ENCODE measurements at regions not wholly inside any gene's neighbourhood (a gene's known extent, or its start where the extent isn't known, plus 50 kb on each side); places are given as distances from the start of the nearest gene placed in this dataset.

DNA sequence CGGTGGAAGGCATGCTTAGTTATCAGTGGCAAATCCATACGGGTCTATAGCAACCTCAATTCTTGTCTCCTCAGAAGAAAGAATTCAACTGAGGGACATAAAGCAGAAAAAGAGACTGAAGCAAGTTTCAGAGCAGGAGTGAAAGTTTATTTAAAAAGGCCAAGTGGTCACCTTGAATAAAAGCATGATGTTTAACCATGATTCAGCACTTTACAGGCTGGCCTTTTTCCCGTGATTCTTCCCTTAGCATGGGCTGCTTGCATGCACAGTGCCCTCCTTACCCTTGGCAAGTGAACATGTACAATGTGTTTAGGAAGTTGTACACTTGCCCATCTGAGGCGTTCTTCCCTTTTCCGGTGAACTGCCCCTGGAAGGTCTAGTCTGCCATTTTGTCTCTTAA is 225.3 kb downstream of the ATP23 start:
- no peak for ATAC-seq
- FAIRE-seq, result no peak
- Histone ChIP-seq H3K9me3 (no peaks in the 10 kb centered on the region), H3K36me3 (no peaks in the 10 kb centered on the region), H3K27me3 (no peaks in the 10 kb centered on the region), H3K27ac (no peak overlapping the region), H3K4me1 (peaks cover 0 to 4% (median 0%) of the 10 kb centered on the region in 3 donors), H3K4me3 (no peak overlapping the region)
- intact Hi-C loops (cut with DNase I), result no loop called here
- 55 to 58% methylated on average over 5 of the region's 5 CpGs for WGBS, 2 donors
- TF ChIP-seq, protein P1, sequence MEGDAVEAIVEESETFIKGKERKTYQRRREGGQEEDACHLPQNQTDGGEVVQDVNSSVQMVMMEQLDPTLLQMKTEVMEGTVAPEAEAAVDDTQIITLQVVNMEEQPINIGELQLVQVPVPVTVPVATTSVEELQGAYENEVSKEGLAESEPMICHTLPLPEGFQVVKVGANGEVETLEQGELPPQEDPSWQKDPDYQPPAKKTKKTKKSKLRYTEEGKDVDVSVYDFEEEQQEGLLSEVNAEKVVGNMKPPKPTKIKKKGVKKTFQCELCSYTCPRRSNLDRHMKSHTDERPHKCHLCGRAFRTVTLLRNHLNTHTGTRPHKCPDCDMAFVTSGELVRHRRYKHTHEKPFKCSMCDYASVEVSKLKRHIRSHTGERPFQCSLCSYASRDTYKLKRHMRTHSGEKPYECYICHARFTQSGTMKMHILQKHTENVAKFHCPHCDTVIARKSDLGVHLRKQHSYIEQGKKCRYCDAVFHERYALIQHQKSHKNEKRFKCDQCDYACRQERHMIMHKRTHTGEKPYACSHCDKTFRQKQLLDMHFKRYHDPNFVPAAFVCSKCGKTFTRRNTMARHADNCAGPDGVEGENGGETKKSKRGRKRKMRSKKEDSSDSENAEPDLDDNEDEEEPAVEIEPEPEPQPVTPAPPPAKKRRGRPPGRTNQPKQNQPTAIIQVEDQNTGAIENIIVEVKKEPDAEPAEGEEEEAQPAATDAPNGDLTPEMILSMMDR (IDR thresholded peaks at IDR 0.05), result no peak
- DNase-seq, result no peak

DNA sequence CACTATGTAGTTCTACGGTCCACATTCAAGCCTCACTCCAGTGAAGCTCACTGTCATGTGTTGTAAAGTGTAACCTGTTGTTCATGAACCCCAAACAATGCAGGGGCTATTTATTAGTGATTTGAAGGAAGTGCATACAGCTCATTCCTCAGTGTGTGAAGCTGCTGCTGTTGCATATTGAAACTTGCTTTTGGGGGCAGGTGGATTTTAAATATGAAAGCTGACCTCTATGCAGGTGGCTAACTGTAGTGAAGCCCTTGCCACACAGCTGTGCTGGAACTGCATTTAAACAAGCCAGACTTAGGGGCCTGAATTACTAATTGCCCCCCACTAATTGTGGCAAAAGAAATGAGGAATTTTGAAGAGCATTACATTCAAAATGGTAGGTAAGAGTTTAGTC is 226.3 kb downstream of the ATP23 start:
- Histone ChIP-seq H3K27me3 (no peaks in the 10 kb centered on the region), H3K36me3 (no peaks in the 10 kb centered on the region), H3K4me1 (peaks cover 0 to 10% (median 3%) of the 10 kb centered on the region in 3 donors), H3K27ac (no peak overlapping the region), H3K9me3 (no peaks in the 10 kb centered on the region), H3K4me3 (no peak overlapping the region)
- intact Hi-C loops (cut with DNase I), result no loop called here
- 0% methylated on average over 1 of the region's 1 CpG for WGBS, 2 donors
- FAIRE-seq, result no peak
- TF ChIP-seq, protein P1 (IDR thresholded peaks at IDR 0.05), result no peak
- no peak for ATAC-seq
- no peak for DNase-seq

DNA sequence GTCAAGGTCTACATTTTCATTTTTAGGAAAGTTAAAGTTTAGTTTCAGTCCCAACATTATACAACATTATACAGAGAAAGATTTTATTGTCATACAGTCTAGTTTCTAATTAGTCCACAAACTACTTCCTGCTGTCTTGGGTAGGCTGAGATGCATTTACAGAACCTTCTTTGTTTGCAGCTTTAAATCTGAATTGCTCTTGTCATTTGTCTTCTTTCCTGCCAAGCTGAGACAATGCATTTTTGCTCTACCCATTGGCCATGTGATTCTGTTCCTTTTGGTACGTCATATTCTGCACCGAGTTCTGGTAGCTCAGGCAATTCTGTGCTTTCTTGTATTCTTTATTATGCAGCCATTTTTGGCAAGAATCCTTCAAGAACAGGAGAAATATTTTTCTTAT is 228.5 kb downstream of the ATP23 start:
- ATAC-seq, result peak in 1 of 4 donors; percentile 25
- DNase-seq, result no peak
- H3K4me1 ChIP-seq, result peaks cover 0 to 10% (median 3%) of the 10 kb centered on the region in 3 donors
- intact Hi-C loops (cut with DNase I), result no loop called here
- TF ChIP-seq, protein P1 (IDR thresholded peaks at IDR 0.05), result no peak
- H3K27ac ChIP-seq, result no peak overlapping the region
- no peak for FAIRE-seq
- no peaks in the 10 kb centered on the region for H3K36me3 ChIP-seq
- no peak overlapping the region for H3K4me3 ChIP-seq
- no peaks in the 10 kb centered on the region for H3K9me3 ChIP-seq
- 62 to 74% methylated on average over 2 of the region's 2 CpGs for WGBS, 2 donors
- no peaks in the 10 kb centered on the region for H3K27me3 ChIP-seq

DNA sequence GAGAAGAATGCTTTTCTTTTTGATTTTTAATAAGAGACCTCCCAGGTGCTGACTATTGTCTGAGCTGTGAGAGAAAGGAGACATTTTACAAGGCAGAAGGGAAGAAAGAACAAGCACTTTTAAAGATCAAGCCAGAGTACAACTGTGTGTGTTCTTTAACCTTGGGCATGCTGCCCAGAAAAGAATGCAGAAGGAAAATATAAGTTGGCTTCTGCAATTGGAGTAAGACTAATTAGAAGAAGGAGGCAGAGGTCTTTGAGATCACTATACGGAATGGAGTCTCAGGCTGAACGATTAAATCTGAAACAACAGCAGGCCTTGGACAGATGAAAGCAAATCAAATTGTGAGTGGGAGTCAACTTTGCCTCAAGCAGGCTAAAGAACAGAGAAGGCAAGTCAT is 230.5 kb downstream of the ATP23 start:
- no peak for FAIRE-seq
- intact Hi-C loops (cut with DNase I), result no loop called here
- H3K36me3 ChIP-seq, result no peaks in the 10 kb centered on the region
- TF ChIP-seq, protein P1 (IDR thresholded peaks at IDR 0.05), result no peak
- peak; percentile 22 to 86 (median 44) for ATAC-seq
- H3K9me3 ChIP-seq, result no peaks in the 10 kb centered on the region
- DNase-seq, result peak in 1 of 6 donors; percentile 16
- WGBS, 2 donors, result 11 to 12% methylated on average over 2 of the region's 2 CpGs
- peaks cover 0 to 10% (median 3%) of the 10 kb centered on the region in 3 donors for H3K4me1 ChIP-seq
- no peak overlapping the region for H3K27ac ChIP-seq
- H3K4me3 ChIP-seq, result no peak overlapping the region
- H3K27me3 ChIP-seq, result no peaks in the 10 kb centered on the region

DNA sequence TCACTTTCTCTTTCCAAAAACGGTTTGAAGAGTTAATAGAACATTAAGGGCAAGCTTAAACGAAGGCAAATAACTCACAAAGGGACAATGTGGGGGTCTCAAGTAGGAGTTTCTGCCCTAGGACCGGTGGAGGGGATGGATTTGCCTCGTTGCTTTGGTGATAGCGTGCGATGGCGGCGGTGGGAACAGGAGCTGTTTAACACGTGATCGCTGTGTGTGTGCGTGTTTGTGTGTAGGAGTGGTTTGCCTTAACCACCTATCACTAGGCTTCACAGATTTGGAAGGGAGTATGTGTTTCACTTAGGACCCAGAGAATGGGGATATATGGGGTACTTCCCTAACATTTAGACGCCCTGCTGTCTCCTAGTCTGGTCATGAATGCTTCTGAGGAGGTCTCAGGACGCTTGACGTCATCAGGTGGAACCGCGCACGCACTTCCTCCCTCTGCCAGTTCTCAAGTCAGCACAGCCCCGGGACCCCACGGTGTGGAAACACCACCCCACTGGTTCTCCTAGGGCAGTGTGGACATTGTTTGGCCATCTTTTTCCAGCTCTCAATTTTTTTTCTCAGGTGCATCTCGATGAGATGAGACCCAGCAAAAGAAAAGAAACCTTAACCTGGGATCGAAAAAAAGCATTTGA is 231.2 kb downstream of the ATP23 start:
- no peaks in the 10 kb centered on the region for H3K27me3 ChIP-seq
- no peaks in the 10 kb centered on the region for H3K9me3 ChIP-seq
- no peak overlapping the region for H3K4me3 ChIP-seq
- no peak overlapping the region for H3K27ac ChIP-seq
- H3K4me1 ChIP-seq, result peaks cover 0 to 10% (median 3%) of the 10 kb centered on the region in 3 donors
- intact Hi-C loops (cut with DNase I), result no loop called here
- peak in 1 of 6 donors; percentile 23 for DNase-seq
- no peaks in the 10 kb centered on the region for H3K36me3 ChIP-seq
- ATAC-seq, result no peak
- 95% methylated on average over 21 of the region's 21 CpGs for WGBS, 2 donors
- FAIRE-seq, result no peak
- TF ChIP-seq, protein P1 (IDR thresholded peaks at IDR 0.05), result no peak
